HG02759 (cell line): ENCODE measurements at regions not wholly inside any gene's neighbourhood (a gene's known extent, or its start where the extent isn't known, plus 50 kb on each side); places are given as distances from the start of the nearest gene placed in this dataset.
"Not testable (repeated sequence)": the region's sequence is repeated elsewhere in the genome, so short reads cannot be mapped to it uniquely, and the experiment has no call there.

Experiments used
- ATAC-seq: cut with Tn5 transposase; IDR thresholded peaks from one replicate; pipeline ENCODE4 v1.9.1; 2021; ENCODE audit warnings: mild to moderate bottlenecking, moderate library complexity; ENCODE audit not compliant: unreplicated experiment

GRCh38 chr11:89545691-89546090 is 54.5 kb upstream of the NOX4 start:
- ATAC-seq, result no peak

- ATAC-seq, result not testable (repeated sequence)
Observed at GRCh38 chr11:89555781-89556180, 64.6 kb upstream of the NOX4 start.

- ATAC-seq, result not testable (repeated sequence)
Observed at GRCh38 chr11:89556731-89557707, 65.8 kb upstream of the NOX4 start.

GRCh38 chr11:89560598-89560997 is 69.4 kb upstream of the NOX4 start:
- ATAC-seq, result not testable (repeated sequence)

- ATAC-seq, result not testable (repeated sequence)
Observed at GRCh38 chr11:89562731-89563130, 71.6 kb upstream of the NOX4 start.

GRCh38 chr11:89566972-89567371 is 75.8 kb upstream of the NOX4 start:
- ATAC-seq, result no peak

- not testable (repeated sequence) for ATAC-seq
Observed at GRCh38 chr11:89569387-89569786, 78.2 kb upstream of the NOX4 start.

GRCh38 chr11:89571706-89572105 is 80.5 kb upstream of the NOX4 start:
- ATAC-seq, result not testable (repeated sequence)

- not testable (repeated sequence) for ATAC-seq
Observed at GRCh38 chr11:89575846-89576245, 84.7 kb upstream of the NOX4 start.

- not testable (repeated sequence) for ATAC-seq
Observed at GRCh38 chr11:89577428-89577827, 86.3 kb upstream of the NOX4 start.

GRCh38 chr11:89583580-89583979 is 92.4 kb upstream of the NOX4 start:
- no peak for ATAC-seq

GRCh38 chr11:89585046-89585445 is 93.9 kb upstream of the NOX4 start:
- not testable (repeated sequence) for ATAC-seq

- not testable (repeated sequence) for ATAC-seq
Observed at GRCh38 chr11:89585471-89585870, 94.3 kb upstream of the NOX4 start.

- not testable (repeated sequence) for ATAC-seq
Observed at GRCh38 chr11:89589413-89589812, 98.2 kb upstream of the NOX4 start.

GRCh38 chr11:89590008-89590632 is 98.9 kb upstream of the NOX4 start:
- ATAC-seq, result not testable (repeated sequence)

- ATAC-seq, result not testable (repeated sequence)
Observed at GRCh38 chr11:89601263-89601662, 108.8 kb upstream of the TRIM77 start.

GRCh38 chr11:89604281-89604680 is 105.8 kb upstream of the TRIM77 start:
- no peak for ATAC-seq

- not testable (repeated sequence) for ATAC-seq
Observed at GRCh38 chr11:89606845-89607244, 103.3 kb upstream of the TRIM77 start.

- ATAC-seq, result not testable (repeated sequence)
Observed at GRCh38 chr11:89607497-89607896, 102.6 kb upstream of the TRIM77 start.

GRCh38 chr11:89608234-89608966 is 101.7 kb upstream of the TRIM77 start:
- ATAC-seq, result no peak

GRCh38 chr11:89612096-89612495 is 98.0 kb upstream of the TRIM77 start:
- peak; percentile 43 for ATAC-seq
